ENCODE measurements at regions not wholly inside any gene's neighbourhood (a gene's known extent, or its start where the extent isn't known, plus 50 kb on each side); places are given as distances from the start of the nearest gene placed in this dataset.
"Not testable (repeated sequence)": the region's sequence is repeated elsewhere in the genome, so short reads cannot be mapped to it uniquely, and the experiment has no call there.

- no peak for DNase-seq
Observed at GRCh38 chr2:145399131-145399530, 879.2 kb upstream of the ZEB2 start.

- no peak for DNase-seq
Observed at GRCh38 chr2:145394181-145394580, 874.3 kb upstream of the ZEB2 start.

GRCh38 chr2:145386973-145387372, 867.1 kb upstream of the ZEB2 start:
- DNase-seq = no peak

- DNase-seq = no peak
Observed at GRCh38 chr2:145383961-145384360, 864.0 kb upstream of the ZEB2 start.

- DNase-seq = peak; percentile 69
Observed at GRCh38 chr2:145380436-145381017, 860.6 kb upstream of the ZEB2 start.

- DNase-seq = peak; percentile 61
Observed at GRCh38 chr2:145379934-145380333, 860.0 kb upstream of the ZEB2 start.

GRCh38 chr2:145374165-145374564, 854.2 kb upstream of the ZEB2 start:
- DNase-seq = peak; percentile 38

- not testable (repeated sequence) for DNase-seq
Observed at GRCh38 chr2:145367334-145367733, 847.4 kb upstream of the ZEB2 start.

- no peak for DNase-seq
Observed at GRCh38 chr2:145366341-145366740, 846.4 kb upstream of the ZEB2 start.

GRCh38 chr2:145360129-145360790, 840.3 kb upstream of the ZEB2 start:
- no peak for DNase-seq

- DNase-seq = no peak
Observed at GRCh38 chr2:145359561-145359960, 839.6 kb upstream of the ZEB2 start.

GRCh38 chr2:145356056-145356455, 836.1 kb upstream of the ZEB2 start:
- DNase-seq = no peak

- no peak for DNase-seq
Observed at GRCh38 chr2:145352484-145352883, 832.6 kb upstream of the ZEB2 start.

- DNase-seq = no peak
Observed at GRCh38 chr2:145351864-145352425, 832.0 kb upstream of the ZEB2 start.

GRCh38 chr2:145350011-145350410, 830.1 kb upstream of the ZEB2 start:
- no peak for DNase-seq

GRCh38 chr2:145344076-145344724, 824.3 kb upstream of the ZEB2 start:
- DNase-seq = no peak

- no peak for DNase-seq
Observed at GRCh38 chr2:145343287-145343686, 823.4 kb upstream of the ZEB2 start.

GRCh38 chr2:145341536-145341935, 821.6 kb upstream of the ZEB2 start:
- no peak for DNase-seq

GRCh38 chr2:145339646-145340045, 819.7 kb upstream of the ZEB2 start:
- no peak for DNase-seq

GRCh38 chr2:145332210-145332898, 812.4 kb upstream of the ZEB2 start:
- no peak for DNase-seq

GRCh38 chr2:145329971-145330370, 810.1 kb upstream of the ZEB2 start:
- no peak for DNase-seq

GRCh38 chr2:145325485-145325884, 805.6 kb upstream of the ZEB2 start:
- no peak for DNase-seq

- DNase-seq = no peak
Observed at GRCh38 chr2:145324748-145325147, 804.8 kb upstream of the ZEB2 start.

GRCh38 chr2:145323512-145323911, 803.6 kb upstream of the ZEB2 start:
- DNase-seq = peak; percentile 10

Measured in NCI-H2171 treated with DMSO at 0.1 percent for 48 hours (cell line).